Suprapubic skin (tissue), 4 donors: ENCODE measurements at regions not wholly inside any gene's neighbourhood (a gene's known extent, or its start where the extent isn't known, plus 50 kb on each side); places are given as distances from the start of the nearest gene placed in this dataset.

Experiments used
- CTCF ChIP-seq, 2 donors: fragments of 200-600 bp in 1 of 2; fragments of 450-650 bp in 1 of 2; sonication (generic) in 1 of 2; IDR thresholded peaks; one replicate each; pipeline ENCODE4 v1.5.1; 2016 to 2019; ENCODE audit warnings: antibody characterized with exemption in 2 of 2, mild to moderate bottlenecking in 1 of 2, moderate library complexity in 1 of 2
- POLR2A ChIP-seq, 2 donors: fragments of 450-650 bp; IDR thresholded peaks; one replicate each; pipeline ENCODE4 v1.6.1; 2017; ENCODE audit warnings: antibody characterized with exemption in 2 of 2, mild to moderate bottlenecking in 2 of 2, moderate library complexity in 2 of 2
- POLR2AphosphoS5 ChIP-seq, 3 donors: sonication (generic); formaldehyde crosslinking; IDR thresholded peaks; one replicate each; pipeline ENCODE4 v1.6.1; 2017; ENCODE audit warnings: antibody characterized with exemption in 3 of 3

- TF ChIP-seq CTCF (IDR thresholded peaks at IDR 0.05): no peak
- no peak for TF ChIP-seq POLR2AphosphoS5 (IDR thresholded peaks at IDR 0.05)
- no peak for TF ChIP-seq POLR2A (IDR thresholded peaks at IDR 0.05)
Observed at GRCh38 chr14:25832585-25832984, 765.2 kb downstream of the NOVA1 start.
